C4-2B (cell line): ENCODE measurements at regions not wholly inside any gene's neighbourhood (a gene's known extent, or its start where the extent isn't known, plus 50 kb on each side); places are given as distances from the start of the nearest gene placed in this dataset.

ENCODE experiments used
- H3K27ac ChIP-seq: fragments of 450-650 bp; 2 replicates; pipeline ENCODE4 v1.5.1; 2017
- CTCF ChIP-seq: fragments of 450-650 bp; conservative IDR thresholded peaks from 2 replicates; pipeline ENCODE4 v1.5.1; 2017; ENCODE audit warnings: mild to moderate bottlenecking
- ZFX ChIP-seq: fragments of 450-650 bp; IDR thresholded peaks from 2 replicates; pipeline ENCODE4 v1.6.1; 2017

- H3K27ac ChIP-seq, result no peak overlapping the region
- TF ChIP-seq CTCF (no peak), ZFX (no peak)
These were observed 586.9 kb upstream of the KIRREL3 start for GRCh38 chr11:127587511-127587910.

- H3K27ac ChIP-seq, result no peak overlapping the region
- TF ChIP-seq ZFX (no peak), CTCF (no peak)
These were observed 575.6 kb upstream of the KIRREL3 start for GRCh38 chr11:127576210-127576609.

- no peak overlapping the region for H3K27ac ChIP-seq
- no peak for TF ChIP-seq ZFX
These were observed 573.9 kb upstream of the KIRREL3 start for GRCh38 chr11:127574478-127574877.

GRCh38 chr11:127568891-127569290 is 568.3 kb upstream of the KIRREL3 start:
- H3K27ac ChIP-seq, result no peak overlapping the region
- no peak for TF ChIP-seq CTCF
- no peak for TF ChIP-seq ZFX

- H3K27ac ChIP-seq, result no peak overlapping the region
- no peak for TF ChIP-seq ZFX
- no peak for TF ChIP-seq CTCF
These were observed 566.8 kb upstream of the KIRREL3 start for GRCh38 chr11:127567237-127567932.

DNA sequence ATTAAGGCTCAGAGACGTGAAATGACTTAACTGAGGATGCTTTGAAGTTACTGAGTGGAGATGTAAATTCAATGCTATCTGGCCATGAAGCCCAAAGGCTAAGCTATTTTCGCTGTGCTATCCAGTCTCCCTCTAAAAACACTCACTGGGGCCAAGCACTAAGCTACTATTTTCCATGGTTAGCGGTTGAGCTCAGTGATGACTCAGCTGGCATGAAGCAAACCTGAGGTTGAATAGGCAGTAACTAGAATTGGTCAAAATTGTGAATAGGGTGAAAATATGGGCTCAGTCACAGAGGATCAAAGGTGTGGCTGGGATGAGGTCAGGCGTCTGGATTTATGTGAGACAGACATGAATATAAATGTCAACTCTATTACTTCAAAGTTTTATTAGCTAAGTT is 564.2 kb upstream of the KIRREL3 start:
- TF ChIP-seq ZFX, result no peak
- TF ChIP-seq CTCF, result no peak
- no peak overlapping the region for H3K27ac ChIP-seq

DNA sequence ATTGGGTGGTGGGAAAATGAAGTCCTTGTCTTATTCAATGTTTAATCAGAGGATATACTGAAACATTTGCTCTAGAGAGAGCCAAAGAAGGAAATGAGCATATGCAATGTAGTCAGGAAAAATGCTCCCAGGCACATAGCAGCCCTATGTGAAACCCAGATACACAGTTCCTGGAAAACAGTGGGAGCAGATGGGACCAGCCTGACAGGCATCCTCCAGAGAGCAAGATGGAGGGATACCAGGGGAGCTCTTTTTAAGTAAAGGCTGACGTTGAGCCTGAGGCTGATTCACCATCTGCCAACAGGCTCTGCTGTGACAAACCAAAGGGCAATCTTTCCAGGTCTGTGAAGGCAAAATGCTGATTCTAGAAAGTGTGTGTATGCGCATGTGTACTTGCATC is 559.4 kb upstream of the KIRREL3 start:
- TF ChIP-seq CTCF, result no peak
- no peak for TF ChIP-seq ZFX
- no peak overlapping the region for H3K27ac ChIP-seq

DNA sequence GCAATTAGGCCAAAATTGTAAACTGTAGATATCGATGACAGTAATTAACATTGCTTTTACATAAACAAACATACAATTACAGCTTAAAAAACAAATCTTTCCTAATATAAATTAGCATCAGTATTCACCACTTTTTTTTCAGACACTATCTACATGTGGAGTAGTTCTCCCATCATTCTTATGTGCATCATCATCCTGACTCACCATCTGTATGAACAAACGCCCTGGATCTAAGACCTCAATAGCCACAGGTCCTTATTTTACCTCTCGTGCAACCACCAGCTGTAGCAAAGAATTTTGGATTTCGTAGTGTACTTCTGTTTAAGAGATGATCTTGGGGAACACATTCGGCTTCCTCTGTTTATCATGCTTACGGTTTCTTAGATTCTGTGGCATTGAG is 551.9 kb upstream of the KIRREL3 start:
- no peak overlapping the region for H3K27ac ChIP-seq
- no peak for TF ChIP-seq ZFX
- TF ChIP-seq CTCF, result no peak
